Hematopoietic multipotent progenitor cell treated with erythropoietin and hydrocortisone succinate and interleukin-3 and kit ligand, for 4 days (in vitro differentiated cells): ENCODE measurements at regions not wholly inside any gene's neighbourhood (a gene's known extent, or its start where the extent isn't known, plus 50 kb on each side); places are given as distances from the start of the nearest gene placed in this dataset.
A peak's percentile ranks its signal among the peaks of the same experiment; 100 is the strongest.
"Not testable (repeated sequence)": the region's sequence is repeated elsewhere in the genome, so short reads cannot be mapped to it uniquely, and the experiment has no call there.

Experiments
- DNase-seq: peaks from one replicate; pipeline ENCODE4 v3.0.0-alpha.2; 2015

DNA sequence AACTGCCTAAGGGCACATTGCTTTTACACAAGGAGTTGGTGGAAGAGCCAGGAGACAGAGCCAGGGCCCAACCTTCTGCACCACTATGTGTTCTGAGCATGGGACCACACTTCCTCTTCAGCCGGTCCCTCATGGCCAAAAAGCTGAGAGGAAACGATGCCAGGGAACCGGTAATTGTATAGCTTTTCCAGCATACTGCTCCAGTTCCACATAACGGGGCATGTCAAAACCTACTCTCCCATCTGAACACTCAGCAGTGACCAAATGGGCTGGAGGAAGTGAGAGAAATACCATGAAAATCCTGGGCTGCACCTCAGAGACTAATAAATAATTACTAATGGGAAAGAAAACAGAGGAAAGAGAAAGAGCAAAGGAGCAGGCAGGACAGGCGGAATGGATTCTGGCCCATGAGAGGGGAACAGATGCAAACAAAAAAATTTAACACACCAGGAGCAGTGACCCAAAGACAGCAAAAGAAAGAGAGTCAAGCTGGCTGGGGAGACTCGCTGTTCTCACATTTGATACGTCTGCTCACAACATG is 52.0 kb upstream of the BMP2 start:
- DNase-seq = no peak

- peak; percentile 69 for DNase-seq
These were observed 53.2 kb upstream of the BMP2 start for GRCh38 chr20:6714279-6714711.

GRCh38 chr20:6711951-6712649 is 55.4 kb upstream of the BMP2 start:
- peak; percentile 52 for DNase-seq

DNA sequence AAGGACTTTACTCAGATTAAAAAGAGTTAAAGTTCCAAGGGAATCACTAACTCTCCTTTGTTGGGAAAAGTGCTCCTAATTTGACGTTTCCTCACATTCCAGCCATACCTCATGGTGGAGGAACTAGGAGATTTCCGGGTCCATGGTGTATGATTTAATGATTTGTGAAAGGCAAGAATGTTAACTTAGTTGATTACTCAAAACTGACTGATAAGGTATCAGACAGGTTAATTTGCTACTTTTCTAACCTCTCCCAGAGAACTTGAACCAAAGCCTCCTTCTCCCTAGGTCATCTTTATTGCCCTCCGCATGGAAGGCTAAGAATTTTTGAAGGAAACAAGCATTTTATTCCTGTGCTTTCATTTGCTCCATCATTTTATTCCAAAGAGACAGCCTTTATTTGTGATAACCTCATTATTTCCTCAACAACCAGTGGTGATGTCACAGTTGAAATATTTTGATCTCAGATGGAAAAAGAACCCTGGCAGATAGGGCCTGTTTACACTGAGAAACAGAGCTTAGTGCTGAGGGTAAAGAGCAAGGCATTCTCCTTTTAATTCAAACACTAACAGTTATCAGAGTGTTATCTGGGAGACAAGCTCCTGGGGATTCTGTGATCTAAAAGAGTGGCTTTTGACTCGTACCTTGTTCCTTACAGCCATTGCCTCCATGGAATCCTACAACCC is 57.4 kb upstream of the BMP2 start:
- DNase-seq = no peak

GRCh38 chr20:6708010-6708409 is 59.5 kb upstream of the BMP2 start:
- DNase-seq = no peak

DNA sequence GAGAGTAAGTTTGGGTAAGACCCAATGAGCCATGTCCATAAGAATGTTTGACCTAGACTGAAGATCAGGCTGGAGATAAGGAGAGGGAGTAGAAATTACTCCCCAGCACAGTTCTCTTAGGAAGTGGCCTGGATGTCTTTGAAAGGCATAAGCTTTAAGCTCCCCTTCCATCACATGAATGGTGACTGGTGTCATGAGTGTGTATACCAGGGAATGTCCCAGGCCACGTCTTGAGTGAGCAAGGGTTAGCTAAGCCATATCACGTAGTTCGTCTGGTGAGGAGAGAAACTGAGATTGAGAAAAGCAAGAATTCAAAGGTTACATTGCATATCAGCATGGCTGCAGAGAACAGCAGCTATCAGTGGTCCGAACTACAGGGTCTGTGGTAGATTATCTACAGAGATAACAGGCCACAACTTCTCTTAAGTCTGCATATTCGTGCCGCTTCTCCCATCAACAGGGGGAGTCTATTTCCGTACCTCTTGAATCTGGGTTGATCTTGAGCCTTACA is 60.1 kb upstream of the BMP2 start:
- peak; percentile 72 for DNase-seq

DNA sequence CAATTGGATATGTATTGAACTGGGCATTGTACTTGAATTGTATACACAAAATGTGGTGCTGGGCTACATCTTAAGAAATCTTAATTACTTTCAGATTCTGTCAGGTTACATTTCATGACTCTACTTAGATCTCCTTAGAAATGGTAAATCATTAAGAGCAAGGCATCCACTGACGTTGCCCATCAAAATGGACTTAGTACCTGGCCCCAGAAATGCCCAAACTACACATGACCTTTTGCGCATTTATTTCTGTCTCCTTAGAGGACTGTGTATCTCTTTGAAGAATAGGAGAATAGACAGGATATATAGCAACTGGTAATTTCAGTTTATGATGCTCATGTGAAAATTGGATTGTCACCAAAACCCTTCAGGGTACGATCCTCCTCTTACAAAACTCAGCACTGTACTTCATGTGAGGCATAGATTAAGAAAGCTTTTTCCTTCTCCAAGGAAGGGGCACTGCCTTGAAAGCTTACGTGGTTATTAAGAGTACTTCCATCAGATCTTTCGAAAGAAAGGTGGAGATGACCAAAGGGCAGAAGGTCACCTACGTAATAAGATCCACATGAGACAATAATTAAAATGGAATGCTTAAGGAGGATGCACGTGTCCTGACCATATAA is 61.4 kb upstream of the BMP2 start:
- DNase-seq = no peak

DNA sequence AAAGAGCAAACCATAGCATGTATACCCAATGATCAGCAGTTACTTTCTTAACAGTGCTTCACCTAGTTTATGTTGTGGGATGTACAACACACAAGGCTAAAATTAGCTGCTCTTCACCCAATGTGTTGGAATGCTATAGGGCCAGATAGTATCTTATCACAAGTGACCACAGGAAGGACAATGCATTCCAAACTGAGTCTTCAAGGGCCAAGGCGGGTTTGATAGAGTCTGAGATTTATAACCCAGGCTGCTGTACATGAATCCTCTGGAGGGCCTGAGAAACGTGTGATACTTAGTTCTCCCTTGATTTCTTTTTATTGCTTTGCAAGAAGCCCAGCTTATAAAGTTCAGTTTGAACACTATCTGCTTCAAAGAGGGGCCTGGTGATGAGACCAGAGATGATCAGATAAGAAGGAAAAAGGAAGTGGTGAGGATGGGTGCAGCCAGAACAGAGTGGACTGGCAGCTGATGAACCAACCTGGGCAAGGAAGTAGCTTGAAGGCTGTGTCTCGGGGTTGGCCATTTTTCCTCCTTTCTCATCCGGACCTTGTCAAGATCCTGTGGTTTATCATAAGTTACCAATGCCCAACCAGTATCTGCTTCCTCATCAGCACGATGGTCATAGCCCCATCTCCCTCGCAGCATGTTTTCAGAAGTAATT is 62.2 kb upstream of the BMP2 start:
- peak; percentile 38 for DNase-seq

- no peak for DNase-seq
These were observed 63.2 kb upstream of the BMP2 start for GRCh38 chr20:6704132-6704861.

- DNase-seq = no peak
These were observed 63.8 kb upstream of the BMP2 start for GRCh38 chr20:6703656-6704055.

GRCh38 chr20:6703047-6703446 is 64.4 kb upstream of the BMP2 start:
- DNase-seq = no peak

GRCh38 chr20:6702144-6702543 is 65.3 kb upstream of the BMP2 start:
- DNase-seq = no peak

DNA sequence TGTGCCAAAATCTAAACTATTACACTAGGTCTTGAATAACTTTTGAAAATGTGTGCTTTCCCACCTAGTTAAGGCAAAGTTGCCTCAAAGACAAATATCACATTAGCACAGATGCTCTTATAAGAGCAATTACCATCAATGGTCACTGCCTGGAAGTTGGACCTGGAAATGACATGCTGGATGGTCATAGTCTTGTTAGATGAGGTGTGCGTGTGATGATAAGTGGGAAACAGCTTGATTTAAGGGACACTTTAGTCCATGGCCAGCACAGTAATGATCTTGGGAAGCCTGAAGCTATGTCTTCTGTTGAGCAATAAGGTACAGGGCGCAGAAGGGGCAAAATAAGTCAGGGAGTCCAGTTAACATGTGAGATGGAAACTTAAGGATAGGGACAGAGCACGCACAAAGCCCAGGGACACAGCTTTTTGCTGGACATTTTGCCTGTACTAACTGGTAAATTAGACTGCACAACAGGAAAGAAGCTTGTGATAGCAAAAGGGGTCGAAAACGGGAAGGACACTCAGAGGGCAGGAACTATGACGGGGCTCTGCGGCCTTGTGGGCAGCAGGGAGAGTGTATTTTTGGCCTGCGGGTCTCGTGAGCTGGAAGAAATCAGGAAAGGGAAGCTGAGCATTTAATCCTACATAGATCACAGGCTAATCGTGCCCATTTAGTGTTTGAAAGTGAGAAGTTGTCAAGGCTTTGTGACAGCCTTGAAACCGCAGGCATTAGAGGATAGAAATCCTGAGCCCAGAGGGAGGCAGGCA is 66.7 kb upstream of the BMP2 start:
- peak; percentile 70 for DNase-seq

- DNase-seq = no peak
These were observed 67.4 kb upstream of the BMP2 start for GRCh38 chr20:6699921-6700562.

- no peak for DNase-seq
These were observed 68.8 kb upstream of the BMP2 start for GRCh38 chr20:6698723-6699122.

DNA sequence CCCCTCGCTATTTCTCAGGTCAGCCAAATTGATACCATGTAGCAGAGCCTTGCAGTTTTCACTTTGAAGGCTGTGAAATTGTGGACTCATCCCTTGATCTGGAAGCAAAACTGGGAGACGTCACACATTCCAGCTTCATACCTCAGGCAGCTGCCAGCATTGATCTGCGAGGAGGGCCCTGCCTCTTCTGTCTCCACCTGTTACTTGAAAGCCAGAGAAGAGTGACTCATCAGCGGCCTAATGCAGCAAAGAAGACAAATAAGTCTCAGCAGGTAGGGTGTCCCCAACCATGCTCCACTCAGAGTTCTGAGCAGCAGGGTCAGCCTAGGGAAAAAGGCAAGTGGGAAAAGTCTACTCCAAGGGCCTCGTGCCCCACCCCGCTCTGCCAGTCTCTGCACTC is 69.4 kb upstream of the BMP2 start:
- no peak for DNase-seq

DNA sequence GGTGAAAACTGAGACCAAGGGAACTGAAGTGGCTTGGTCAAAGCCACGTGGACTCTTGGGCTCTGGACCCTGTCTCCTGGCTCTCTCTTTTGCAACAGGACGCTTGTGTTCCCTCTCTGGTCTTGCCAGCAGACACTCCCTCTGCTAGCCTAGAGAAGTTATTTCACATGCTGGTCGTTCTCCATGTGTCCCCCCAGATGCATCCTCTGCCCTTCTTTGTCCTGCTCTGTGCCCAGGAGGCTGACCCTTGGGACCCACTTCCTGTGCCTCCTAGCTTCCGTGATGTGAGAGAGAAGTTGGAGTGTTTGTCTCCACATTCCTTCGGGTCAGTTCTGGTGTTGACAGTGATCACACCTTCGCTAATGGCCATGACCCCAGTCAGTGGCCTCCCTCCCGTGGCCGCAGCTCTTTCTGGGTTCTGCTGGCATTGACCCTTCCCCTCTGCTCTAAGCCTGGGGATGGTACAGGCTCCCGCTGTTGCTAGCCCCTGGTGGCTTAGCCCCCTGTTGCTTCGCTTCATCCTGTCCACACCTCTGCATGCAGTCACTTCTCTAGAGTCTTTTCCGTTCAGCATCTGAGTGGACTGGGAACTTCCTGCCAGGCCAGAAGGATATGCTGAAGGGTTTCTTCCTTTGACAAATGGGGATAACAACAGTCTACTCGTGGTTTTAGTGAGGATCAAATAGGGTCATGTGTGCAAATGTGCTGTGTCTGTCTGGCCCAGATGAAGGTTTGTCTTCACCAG is 70.1 kb upstream of the BMP2 start:
- DNase-seq = no peak

DNA sequence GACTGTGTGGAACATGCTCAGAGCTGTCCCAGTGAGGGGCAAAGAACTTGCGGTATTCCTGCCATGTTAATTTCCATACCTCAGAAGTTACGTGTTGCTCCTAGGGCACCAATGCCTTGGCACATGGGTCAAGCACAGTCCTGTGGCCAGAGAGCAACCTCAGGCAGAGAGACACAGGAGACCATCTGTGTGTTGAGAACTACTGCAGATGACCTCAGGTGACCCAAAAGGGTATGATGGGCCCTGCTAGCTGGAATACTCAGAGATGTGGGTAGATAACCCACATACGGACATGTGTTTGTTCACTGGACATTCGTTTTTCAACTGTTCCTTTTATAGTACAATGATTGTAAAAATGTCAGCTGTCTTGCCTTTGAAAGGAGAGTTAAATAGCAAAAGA is 71.5 kb upstream of the BMP2 start:
- no peak for DNase-seq

- not testable (repeated sequence) for DNase-seq
These were observed 73.7 kb upstream of the BMP2 start for GRCh38 chr20:6693808-6694198.

GRCh38 chr20:6693178-6693807 is 74.2 kb upstream of the BMP2 start:
- no peak for DNase-seq
